HG02798 (cell line): ENCODE measurements at regions not wholly inside any gene's neighbourhood (a gene's known extent, or its start where the extent isn't known, plus 50 kb on each side); places are given as distances from the start of the nearest gene placed in this dataset.
"Not testable (repeated sequence)": the region's sequence is repeated elsewhere in the genome, so short reads cannot be mapped to it uniquely, and the experiment has no call there.

Experiments used
- ATAC-seq: cut with Tn5 transposase; IDR thresholded peaks from one replicate; pipeline ENCODE4 v1.9.1; 2021; ENCODE audit warnings: mild to moderate bottlenecking; ENCODE audit not compliant: unreplicated experiment, poor library complexity

DNA sequence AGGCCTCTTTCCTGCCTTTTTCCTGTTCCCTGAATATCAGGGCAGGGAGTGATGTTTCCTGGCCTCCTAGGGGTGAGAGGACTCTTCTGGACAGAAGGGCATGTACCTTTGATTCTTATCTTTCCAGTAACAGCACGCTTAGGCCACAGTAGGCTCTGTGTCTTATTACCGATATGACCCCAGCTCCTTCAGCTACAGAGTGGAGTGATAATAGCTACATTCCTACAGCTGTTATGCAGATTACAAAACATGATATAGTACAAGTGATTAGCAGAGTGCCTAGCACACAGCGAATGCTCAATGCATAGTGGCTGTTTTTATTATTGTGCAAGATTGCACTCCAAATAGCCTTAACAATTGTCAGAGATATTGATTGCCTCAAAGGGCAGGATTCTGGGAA lies 574.2 kb downstream of the CCSER2 start:
- ATAC-seq = no peak

DNA sequence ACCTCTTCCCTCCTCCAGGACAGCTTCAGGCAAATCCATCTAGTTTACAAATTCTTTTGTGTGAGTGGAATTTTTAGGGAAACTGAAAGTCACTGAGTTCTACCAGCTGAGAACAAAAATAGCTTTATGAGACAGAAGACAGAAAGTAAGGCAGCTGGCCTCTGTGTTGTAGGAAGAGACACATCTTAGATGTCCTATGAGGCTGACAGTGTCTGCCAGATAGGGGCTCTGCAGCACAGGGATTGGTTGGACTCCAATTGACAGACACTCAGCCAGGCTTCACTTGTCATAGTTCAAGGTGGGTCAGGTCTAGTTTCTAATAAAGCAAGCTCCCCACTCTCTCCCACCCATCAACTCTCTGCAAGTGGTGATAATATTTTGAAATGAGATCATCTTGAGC lies 574.9 kb downstream of the CCSER2 start:
- no peak for ATAC-seq

DNA sequence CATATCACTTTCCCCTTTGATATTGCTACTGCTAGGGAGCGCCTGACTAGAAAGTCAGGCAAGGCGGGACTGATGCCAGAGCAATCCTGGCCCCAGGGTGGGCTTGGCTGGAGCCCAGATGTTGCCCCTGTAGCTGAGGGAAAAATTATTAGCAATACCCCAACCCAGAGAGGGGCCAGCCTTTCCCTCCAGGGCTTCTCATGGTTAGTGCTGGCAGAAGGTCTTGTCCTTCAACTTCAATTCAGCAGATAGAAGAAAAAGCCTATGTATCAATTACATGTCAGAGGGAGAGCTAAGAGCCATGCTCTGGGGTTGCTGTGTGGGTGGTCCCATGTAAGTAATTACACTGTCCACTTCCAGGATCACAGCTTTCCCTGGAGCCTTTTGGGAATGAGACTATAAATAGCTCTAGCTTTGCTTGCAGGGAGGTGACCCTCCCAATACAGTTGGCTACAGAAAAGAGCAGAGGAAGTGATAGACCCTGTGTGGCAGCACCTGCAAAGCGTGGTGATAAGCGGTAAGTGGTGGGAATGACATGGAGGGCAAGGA lies 579.1 kb downstream of the CCSER2 start:
- ATAC-seq = no peak

DNA sequence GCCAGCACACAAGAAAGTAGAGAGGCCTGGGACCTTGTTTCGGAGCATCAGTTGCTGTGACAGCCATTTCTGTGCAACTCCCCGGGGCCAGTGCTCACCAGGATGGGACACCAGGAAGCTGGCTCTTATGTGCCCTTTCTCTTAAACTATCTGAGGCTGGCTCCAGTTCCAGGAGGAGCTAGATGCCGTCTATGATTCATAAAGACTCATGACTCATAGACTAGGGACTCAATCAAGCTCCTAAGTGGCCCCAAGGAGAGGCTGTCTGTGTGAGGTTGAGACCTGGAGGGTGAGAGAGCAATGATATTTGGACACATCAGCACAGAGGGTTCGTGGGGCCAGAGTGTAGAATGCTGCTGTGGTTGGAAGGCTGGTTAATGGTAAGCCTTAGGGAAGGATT lies 580.1 kb downstream of the CCSER2 start:
- no peak for ATAC-seq

DNA sequence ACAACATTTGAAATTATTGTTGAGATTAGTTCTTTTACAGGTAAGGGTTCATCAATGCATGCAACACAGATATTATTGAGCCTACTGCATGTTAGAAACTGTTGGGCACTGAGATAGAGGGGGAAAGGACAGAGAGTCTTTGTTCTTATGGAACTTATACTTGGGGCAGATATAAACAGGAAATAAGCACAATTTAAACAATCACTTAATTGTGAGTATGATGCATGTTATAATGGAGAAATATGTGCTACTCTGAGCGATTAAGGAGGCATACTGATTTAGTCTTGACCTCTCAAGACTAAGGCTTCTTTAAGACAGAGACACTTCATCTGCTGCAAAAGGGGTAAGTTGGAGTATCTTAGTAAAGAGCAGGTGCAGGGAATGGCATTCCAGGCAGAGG lies 593.3 kb downstream of the CCSER2 start:
- ATAC-seq = no peak

DNA sequence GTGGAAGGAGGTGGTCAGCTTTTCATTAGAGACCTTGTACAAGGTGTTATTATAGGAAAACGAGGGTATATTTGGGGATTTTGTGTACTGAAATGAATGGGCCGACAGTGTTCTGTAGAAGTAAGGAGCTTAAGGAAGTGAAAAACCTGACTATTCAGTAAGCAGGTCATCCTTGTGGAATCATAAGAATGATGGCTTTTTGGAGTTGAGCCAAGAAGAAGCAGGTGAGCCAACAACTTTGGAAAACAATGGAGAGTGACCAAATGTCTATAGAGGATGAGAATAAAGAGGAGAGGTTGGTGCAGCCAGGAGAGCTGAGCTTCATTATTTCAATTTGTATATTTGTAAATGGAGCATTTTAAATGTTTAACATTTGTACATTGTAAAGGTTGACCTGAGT lies 595.7 kb downstream of the CCSER2 start:
- no peak for ATAC-seq

DNA sequence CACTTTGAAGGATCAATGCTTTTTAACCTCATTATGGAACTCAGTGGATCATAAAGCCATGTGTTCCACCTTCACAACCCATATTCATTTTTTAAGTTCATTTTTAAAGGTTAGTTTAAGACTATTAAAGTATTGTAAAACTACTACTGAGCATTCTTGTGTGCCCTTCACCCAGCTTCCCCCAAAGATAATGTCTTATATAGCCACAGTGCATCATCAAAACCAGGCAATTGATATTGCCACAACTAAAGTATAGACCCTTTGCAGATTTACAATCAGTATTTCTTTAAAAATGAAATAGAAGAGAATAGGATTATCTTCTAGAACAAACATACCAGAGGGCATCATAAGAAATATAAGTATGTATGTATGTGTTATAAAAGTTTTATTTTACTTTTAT lies 597.1 kb downstream of the CCSER2 start:
- no peak for ATAC-seq

DNA sequence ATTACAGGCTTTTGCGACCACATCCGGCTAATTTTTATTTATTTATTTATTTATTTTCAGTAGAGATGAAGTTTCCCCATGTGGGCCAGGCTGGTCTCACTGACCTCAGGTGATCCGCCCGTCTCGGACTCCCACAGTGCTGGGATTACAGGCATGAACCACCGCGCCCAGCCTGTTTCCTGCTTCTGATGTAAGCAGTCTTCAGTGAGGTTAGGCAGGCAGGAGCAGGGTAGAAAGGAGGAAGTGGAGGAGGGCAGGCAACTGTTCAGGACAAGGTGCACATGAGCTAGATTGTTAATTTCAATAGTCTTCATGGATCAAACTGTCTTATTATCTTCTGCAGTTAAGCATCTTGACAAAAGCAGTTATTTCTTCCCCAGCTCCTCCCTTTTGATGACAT lies 605.0 kb downstream of the CCSER2 start:
- no peak for ATAC-seq

DNA sequence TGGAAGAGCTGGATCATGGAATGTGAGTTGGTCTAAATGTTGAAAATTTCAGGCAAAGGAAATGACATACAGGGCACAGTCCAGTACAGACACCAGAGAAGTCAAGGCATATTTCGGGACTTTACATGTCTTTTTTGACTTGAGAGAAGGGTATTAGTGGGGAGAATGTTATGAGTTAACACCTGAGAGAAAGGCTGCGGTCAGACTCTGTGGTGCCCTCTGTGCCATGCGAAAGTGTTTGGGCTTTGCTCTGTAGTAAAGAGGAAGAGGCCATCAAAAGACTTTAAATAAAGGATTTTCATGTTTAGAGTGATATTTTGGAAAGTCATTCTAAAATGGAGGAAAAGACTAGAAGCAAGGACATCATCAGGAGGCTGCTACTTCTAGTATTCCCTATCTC lies 607.4 kb downstream of the CCSER2 start:
- no peak for ATAC-seq

DNA sequence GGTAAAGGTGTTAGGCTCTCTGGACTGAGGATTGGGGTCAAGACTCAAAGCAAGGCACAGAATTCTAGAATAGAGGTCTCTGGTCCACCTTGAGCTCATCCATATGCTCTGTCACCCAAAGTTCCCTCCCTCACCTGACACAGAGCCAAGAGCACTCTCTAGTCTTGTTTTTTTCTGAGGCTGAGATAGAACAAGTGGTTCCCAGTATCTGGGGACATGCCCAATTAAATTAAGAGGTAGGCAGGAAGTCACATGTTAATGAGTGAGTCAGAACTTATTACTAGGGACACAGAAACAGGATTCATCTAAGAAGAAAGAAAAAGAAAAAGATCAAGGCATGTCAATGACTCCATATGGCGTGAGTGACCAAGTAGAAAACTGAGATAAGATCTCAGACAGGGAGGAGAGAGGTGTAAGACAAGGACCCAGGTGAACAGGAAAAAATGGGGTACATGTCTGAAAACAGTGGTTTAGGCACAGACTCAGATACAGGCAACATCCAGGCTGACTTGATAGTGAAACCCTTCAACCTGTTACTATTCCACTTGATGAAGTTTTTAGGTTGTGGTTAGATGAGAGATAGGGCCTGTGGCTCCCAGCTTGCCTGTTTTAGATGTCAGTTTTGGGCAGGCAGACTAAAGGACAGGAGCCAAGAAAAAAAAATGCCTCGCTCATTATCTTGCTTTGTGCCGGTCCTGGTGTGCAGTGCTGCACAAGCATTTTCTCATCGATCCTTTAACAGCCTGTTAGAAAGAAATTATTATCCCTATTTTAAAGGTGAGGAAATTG lies 609.9 kb downstream of the CCSER2 start:
- ATAC-seq = no peak

DNA sequence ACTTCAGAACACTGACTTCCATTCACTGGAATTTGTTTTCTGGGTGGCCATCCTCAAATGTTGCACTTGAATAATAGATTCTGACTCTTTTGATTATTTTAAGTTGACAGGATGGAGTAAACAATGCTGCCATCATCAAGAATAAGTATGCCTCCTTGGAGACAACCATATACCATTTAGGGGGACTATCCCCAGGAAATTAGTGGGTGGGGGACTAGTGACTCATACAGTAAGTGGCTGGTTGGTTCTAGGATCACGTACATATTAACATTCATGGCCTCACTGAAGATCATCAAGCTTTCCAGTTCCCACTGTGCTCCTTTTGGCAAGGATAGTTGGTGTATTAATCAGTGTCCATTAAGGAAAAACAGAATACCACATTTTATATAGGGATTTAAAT lies 615.2 kb downstream of the CCSER2 start:
- ATAC-seq = no peak

DNA sequence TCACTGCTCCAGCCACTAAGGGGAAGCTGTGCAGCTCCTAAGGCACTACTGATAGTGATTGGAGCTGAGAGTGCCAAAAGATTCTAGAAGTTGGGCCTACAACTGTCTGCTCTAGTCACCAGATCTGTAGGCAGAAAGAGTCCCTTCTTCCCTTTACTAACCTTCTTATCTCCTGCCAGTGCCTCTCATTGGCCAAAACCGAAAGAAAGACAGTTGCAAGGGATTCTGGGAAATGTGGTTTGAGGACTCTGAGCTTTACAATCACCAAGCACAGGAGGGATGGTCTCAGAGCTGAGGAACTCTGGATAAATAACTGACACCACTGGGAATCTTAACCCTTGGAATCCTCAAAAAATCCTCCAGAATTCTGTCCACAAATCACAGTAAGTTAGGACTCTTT lies 615.8 kb downstream of the CCSER2 start:
- no peak for ATAC-seq

DNA sequence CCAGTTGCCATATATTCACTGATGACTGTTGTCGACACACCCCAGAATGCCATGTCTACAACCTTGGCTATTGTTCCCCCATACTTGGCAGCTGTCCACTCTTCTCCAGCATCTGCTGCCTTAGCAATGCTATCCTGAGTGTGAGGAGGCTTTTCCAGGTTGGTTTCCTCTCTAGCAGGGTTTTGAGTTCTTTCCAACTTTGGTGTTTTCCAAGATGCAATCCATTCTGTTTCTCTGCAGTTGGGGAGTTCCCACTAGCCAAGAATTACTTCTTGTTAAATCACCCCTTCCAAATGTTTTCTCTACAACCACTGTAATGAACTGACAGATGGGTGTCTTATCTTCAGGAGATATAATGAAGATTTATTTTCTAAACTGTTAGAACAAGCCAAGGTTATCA lies 617.4 kb downstream of the CCSER2 start:
- ATAC-seq = no peak

DNA sequence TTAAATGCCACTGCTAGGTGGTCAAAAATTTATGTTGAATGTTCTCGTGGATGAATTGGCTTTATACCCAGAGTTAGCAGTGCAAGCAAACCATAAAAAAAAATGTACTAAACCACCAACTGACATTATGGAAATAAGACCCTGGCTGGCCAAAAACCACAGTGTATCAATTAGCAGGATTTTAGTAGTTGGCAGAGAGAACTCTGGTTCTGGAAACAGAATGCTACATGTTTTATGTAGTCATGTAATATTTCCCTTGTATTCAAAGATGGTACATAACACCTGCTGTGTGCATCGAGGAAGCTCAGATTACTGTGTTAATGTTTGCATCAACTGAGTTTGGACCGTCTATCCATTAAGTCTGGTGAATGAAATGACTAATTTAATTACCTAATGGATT lies 618.5 kb downstream of the CCSER2 start:
- no peak for ATAC-seq

DNA sequence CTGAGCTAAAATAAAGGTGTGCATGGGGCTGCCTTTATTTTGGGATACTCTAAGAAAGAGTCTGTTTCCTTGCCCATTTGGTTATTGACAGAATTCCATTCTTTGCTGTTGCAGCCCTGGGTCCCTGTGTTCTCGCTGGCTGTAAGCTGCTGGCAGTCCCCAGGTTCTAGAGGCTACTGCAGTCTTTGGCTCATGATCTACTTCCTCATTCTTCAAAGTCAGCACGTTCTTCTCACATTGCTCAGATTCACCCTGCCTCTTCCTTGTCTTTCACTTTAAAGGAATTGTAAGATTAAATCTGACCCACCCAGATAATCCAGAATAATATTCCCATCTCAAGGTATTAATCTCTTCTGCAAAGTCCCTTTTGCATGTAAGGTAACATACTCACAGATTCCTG lies 620.3 kb downstream of the CCSER2 start:
- ATAC-seq = no peak

DNA sequence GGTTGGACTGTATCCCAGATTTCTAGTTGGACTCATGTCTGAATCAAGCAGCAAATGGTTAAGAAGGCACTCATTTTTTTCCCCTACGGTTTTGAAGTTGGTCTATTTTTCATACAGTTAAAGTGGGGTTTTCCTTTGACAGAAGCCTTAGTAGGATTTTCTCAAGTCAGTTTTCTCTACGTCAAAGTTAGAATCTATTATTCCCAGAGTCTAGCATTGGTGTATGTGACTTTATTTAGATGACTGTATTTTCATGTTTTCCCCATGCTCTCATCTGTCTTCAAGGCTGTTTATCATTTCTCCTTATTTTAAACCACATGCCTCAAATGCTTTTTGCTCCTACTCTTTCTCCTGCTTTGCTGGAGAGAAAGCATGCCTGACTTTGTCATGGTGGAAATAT lies 623.2 kb downstream of the CCSER2 start:
- ATAC-seq = no peak

DNA sequence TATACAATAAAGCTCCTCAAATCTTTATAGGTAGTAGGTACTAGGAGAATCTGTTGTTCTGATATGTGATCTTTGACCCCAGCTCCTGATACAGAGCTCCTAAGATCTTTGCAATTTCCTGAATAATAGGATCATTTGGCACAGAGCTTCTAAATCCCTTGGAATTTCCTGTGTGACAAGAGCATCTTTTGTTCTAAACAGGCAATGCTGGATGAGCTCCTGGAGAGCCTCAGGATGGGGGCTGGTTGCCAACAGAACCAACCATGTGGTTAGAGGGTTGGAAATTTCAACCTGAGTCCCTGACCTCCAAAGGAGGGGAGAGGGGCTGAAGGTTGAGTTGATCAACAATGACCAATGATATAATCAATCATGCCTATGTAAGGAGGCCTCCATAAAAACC lies 629.0 kb downstream of the CCSER2 start:
- ATAC-seq = no peak

DNA sequence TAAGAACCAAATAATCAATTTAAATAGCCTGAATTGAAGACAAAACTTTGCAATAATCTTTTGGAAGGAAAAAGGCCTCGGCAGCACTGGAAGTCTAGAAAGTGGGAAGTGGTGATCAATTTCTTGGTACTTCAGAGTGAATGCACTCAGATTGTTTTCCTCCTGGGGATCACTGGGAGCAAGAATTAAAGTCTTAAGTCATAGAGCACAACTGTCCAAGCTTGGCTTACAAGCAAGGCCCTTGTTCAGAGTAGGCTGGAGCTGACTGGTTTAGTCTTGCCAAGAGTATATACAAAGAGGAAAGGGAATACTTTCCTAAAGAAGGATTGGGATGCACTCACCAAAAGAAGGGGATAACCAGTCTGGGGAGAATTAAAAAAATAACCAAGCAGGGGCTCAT lies 637.1 kb downstream of the CCSER2 start:
- no peak for ATAC-seq

DNA sequence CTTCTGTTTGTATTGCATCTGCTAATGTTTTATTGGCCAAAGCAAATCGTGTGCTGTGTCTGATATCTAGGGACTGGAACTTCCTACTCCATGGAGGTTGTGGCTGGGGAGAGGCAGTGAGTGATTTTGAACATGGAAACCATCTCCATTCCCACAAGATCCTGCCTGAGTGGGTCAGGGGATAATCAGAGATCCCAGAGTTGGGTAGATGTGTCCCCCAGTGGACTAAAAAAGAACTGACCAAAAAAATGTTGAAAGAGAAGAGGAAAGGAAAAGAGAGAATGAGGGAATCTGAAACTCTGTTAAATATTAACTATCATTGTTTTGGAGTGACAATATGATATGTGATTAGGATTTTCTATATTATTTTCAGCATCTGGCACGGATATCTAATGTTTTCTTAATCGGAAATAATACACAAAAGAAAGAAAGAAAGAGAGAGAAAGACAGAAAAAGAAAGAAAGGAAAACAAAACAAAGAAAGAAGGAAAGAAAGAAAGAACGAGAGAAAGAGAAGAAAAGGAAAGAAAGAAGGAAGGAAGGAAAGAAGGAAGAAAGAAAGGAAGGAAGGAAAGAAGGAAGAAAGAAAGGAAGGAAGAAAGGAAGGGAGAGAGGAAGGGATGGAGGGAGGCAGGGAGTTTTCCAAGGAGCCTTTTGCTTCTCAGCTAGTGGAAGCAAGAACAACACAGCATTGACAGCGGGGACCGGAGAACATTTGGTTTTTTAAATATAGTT lies 638.5 kb downstream of the CCSER2 start:
- ATAC-seq = no peak

DNA sequence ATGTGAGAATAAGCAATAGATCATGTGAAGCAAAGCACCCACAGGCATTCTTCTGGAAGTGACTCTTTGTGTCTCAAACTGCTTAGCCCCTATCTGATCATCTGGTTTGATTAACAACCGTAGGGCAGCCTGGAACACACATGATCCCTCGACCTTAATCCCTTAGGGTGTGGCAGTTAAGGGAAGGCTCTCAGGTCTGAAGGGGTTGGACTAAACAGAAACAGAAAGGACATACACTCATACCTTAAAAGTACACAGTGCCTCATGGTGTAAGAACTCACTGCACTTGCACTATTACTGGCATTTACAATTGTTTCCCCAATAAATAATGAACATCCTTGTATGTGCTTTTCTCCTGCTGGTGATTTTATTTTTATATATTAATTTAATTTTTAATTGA lies 640.9 kb downstream of the CCSER2 start:
- not testable (repeated sequence) for ATAC-seq

DNA sequence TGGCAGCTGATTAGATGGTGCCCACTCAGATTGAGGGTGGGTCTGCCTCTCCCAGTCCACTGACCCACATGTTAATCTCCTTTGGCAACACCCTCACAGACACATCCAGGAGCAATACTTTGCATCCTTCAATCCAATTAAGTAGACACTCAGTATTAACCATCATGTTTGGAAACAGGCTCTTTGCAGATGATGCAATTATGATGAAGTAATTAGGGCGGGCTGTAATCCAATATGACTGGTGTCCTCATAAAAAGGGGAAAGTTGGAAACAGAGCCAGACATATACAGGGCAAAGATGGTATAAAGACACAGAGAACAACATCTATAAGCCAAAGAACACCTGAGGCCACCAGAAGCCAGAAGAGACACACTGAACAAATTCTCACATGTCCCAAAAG lies 658.6 kb downstream of the CCSER2 start:
- no peak for ATAC-seq

DNA sequence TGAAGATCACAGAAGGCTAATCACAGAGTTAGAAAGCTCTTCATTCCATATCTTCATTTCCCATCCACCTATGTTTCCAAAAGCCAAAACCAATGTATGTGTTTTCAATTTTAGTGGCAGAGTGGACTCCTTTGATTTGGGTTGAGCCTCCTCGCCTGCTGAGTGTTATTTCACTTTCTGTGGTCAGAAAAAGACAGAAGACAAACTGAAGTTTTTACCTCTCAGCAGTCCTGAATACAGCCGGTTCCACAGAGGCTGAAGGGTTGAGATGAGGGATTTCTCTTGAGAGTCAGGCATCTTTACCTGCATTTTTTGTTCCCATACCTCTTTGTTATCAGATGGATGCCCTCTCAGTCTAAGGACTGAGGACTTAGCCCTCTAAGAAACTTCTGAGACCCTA lies 659.6 kb downstream of the CCSER2 start:
- no peak for ATAC-seq
